Transverse colon (tissue), 4 donors: ENCODE measurements at regions not wholly inside any gene's neighbourhood (a gene's known extent, or its start where the extent isn't known, plus 50 kb on each side); places are given as distances from the start of the nearest gene placed in this dataset.

Experiments used
- DNase-seq: peaks from one replicate; pipeline ENCODE4 v3.0.0-alpha.2; 2019
- H3K27ac ChIP-seq, 4 donors: fragments of 200-600 bp; sonication (generic); 2 replicates each; pipeline ENCODE4 v1.5.1; 2016 to 2018; ENCODE audit warnings: inconsistent platforms in 4 of 4
- H3K27me3 ChIP-seq: fragments of 200-600 bp; sonication (generic); 2 replicates; pipeline ENCODE4 v1.5.1; 2017; ENCODE audit warnings: inconsistent platforms
- H3K36me3 ChIP-seq, 4 donors: fragments of 200-600 bp; sonication (generic); 2 replicates each; pipeline ENCODE4 v1.5.1; 2017 to 2019; ENCODE audit warnings: inconsistent platforms in 4 of 4
- H3K4me1 ChIP-seq, 4 donors: fragments of 200-600 bp; sonication (generic); 2 replicates each; pipeline ENCODE4 v1.5.1; 2017 to 2020; ENCODE audit warnings: inconsistent platforms in 4 of 4
- H3K4me3 ChIP-seq, 4 donors: fragments of 200-600 bp; sonication (generic); 1 replicate in 1 of 4; 2 replicates in 3 of 4; pipeline versions ENCODE4 v1.5.1 to v1.6.1; 2017 to 2019; ENCODE audit warnings: inconsistent platforms in 4 of 4
- H3K9me3 ChIP-seq, 2 donors: fragments of 200-600 bp; sonication (generic); 2 replicates each; pipeline ENCODE4 v1.5.1; 2017 to 2019; ENCODE audit warnings: inconsistent platforms in 2 of 2
- CTCF ChIP-seq, 5 experiments: fragments of 200-600 bp in 3 of 5; fragments of 450-650 bp in 2 of 5; sonication (generic) in 3 of 5; IDR thresholded peaks; 1 replicate in 2 of 5; 2 replicates in 3 of 5; pipeline ENCODE4 v1.5.1; 2016 to 2017; ENCODE audit warnings: antibody characterized with exemption in 5 of 5, inconsistent platforms in 3 of 5, mild to moderate bottlenecking in 2 of 5, moderate library complexity in 1 of 5
- EP300 ChIP-seq: sonication (generic); formaldehyde crosslinking; IDR thresholded peaks from one replicate; pipeline ENCODE4 v1.6.1; 2017; ENCODE audit warnings: antibody characterized with exemption, low read depth
- POLR2A ChIP-seq: fragments of 450-650 bp; IDR thresholded peaks from one replicate; pipeline ENCODE4 v1.6.1; 2016; ENCODE audit warnings: antibody characterized with exemption, mild to moderate bottlenecking, moderate library complexity
- POLR2AphosphoS5 ChIP-seq, 3 donors: sonication (generic); formaldehyde crosslinking; IDR thresholded peaks; one replicate each; pipeline ENCODE4 v1.6.1; 2016; ENCODE audit warnings: antibody characterized with exemption in 3 of 3
- WGBS, 2 donors: methylation state at CpG; one replicate each; pipeline ENCODE4 v1.1.5; 2018; ENCODE audit warnings: low coverage in 1 of 2; 5-methylcytosine and 5-hydroxymethylcytosine counted together
- in situ Hi-C, 4 donors: fragments of 200-750 bp; cut with MboI; loops; one replicate each; pipeline versions ENCODE4 v1.15.0 to v1.15.1; 2017; ENCODE audit warnings: low sequenced_read_pairs in 3 of 4, low pct_ligation_motif_present in 1 of 4, low pct_unique_long_range_greater_than_20kb in 1 of 4
- intact Hi-C: fragments of 100-400 bp; cut with DNase I; formaldehyde crosslinking; loops from one replicate; pipeline ENCODE4 v1.15.1; 2023; ENCODE audit warnings: low total_unique reads

- DNase-seq: no peak
- Histone ChIP-seq H3K27ac (no peak overlapping the region), H3K36me3 (no peaks in the 10 kb centered on the region), H3K9me3 (no peaks in the 10 kb centered on the region), H3K4me3 (no peak overlapping the region), H3K4me1 (no peaks in the 10 kb centered on the region), H3K27me3 (no peaks in the 10 kb centered on the region)
- TF ChIP-seq CTCF (IDR thresholded peaks at IDR 0.05) (no peak), POLR2AphosphoS5 (IDR thresholded peaks at IDR 0.05) (no peak), POLR2A (no peak), EP300 (no peak)
- in situ Hi-C loops (no loop called here), intact Hi-C loops (no loop called here)
Measured at GRCh38 chr2:153739394-153739793, 132.3 kb upstream of the GALNT13 start.

GRCh38 chr2:153761936-153762335, 109.8 kb upstream of the GALNT13 start:
- TF ChIP-seq CTCF (IDR thresholded peaks at IDR 0.05): no peak
- no peak for TF ChIP-seq EP300
- no peak for TF ChIP-seq POLR2AphosphoS5 (IDR thresholded peaks at IDR 0.05)
- TF ChIP-seq POLR2A: no peak
- Histone ChIP-seq H3K27ac (no peak overlapping the region), H3K36me3 (no peaks in the 10 kb centered on the region), H3K4me1 (no peaks in the 10 kb centered on the region), H3K9me3 (peaks cover 2 to 10% of the 10 kb centered on the region in 2 donors), H3K27me3 (no peaks in the 10 kb centered on the region), H3K4me3 (no peak overlapping the region)
- in situ Hi-C loops: no loop called here
- no peak for DNase-seq
- WGBS, 2 donors: 40 to 50% methylated on average over 1 of the region's 1 CpG
- intact Hi-C loops: no loop called here

- in situ Hi-C loops: no loop called here
- Histone ChIP-seq H3K36me3 (no peaks in the 10 kb centered on the region), H3K27me3 (no peaks in the 10 kb centered on the region), H3K27ac (no peak overlapping the region), H3K4me1 (no peaks in the 10 kb centered on the region), H3K9me3 (peaks cover 13 to 25% of the 10 kb centered on the region in 2 donors), H3K4me3 (no peak overlapping the region)
- DNase-seq: no peak
- TF ChIP-seq POLR2A (no peak), CTCF (IDR thresholded peaks at IDR 0.05) (no peak), POLR2AphosphoS5 (IDR thresholded peaks at IDR 0.05) (no peak), EP300 (no peak)
- intact Hi-C loops: no loop called here
Measured at GRCh38 chr2:153766415-153766814, 105.3 kb upstream of the GALNT13 start.

- no peaks in the 10 kb centered on the region for H3K4me1 ChIP-seq
- H3K27me3 ChIP-seq: no peaks in the 10 kb centered on the region
- 41% methylated on average over 4 of the region's 4 CpGs; no CpG with 5 or more reads in 1 of the 2 donors for WGBS, 2 donors
- DNase-seq: no peak
- no peaks in the 10 kb centered on the region for H3K36me3 ChIP-seq
- H3K27ac ChIP-seq: no peak overlapping the region
- in situ Hi-C loops (no loop called here), intact Hi-C loops (no loop called here)
- peaks cover 13 to 23% of the 10 kb centered on the region in 2 donors for H3K9me3 ChIP-seq
- H3K4me3 ChIP-seq: no peak overlapping the region
- TF ChIP-seq POLR2A: no peak
- peak in 1 of 5 experiments; percentile 15 for TF ChIP-seq CTCF (IDR thresholded peaks at IDR 0.05)
Measured at GRCh38 chr2:153770359-153770991, 101.2 kb upstream of the GALNT13 start.
